Uterus (tissue), 3 donors: ENCODE measurements at regions not wholly inside any gene's neighbourhood (a gene's known extent, or its start where the extent isn't known, plus 50 kb on each side); places are given as distances from the start of the nearest gene placed in this dataset.

Source experiments
- DNase-seq, 2 donors: peaks; one replicate each; pipeline ENCODE4 v3.0.0-alpha.2; 2019 to 2020
- H3K27ac ChIP-seq, 2 donors: fragments of 200-600 bp; sonication (generic); 1 replicate in 1 of 2; 2 replicates in 1 of 2; pipeline ENCODE4 v1.5.1; 2016 to 2018
- H3K27me3 ChIP-seq, 2 donors: fragments of 200-600 bp; sonication (generic); one replicate each; pipeline ENCODE4 v1.5.1; 2018 to 2019; ENCODE audit warnings: control low read depth in 1 of 2
- H3K36me3 ChIP-seq, 2 donors: fragments of 200-600 bp; sonication (generic); one replicate each; pipeline ENCODE4 v1.5.1; 2019; ENCODE audit warnings: control low read depth in 1 of 2
- H3K4me1 ChIP-seq, 2 donors: fragments of 200-600 bp; sonication (generic); one replicate each; pipeline ENCODE4 v1.5.1; 2018 to 2019; ENCODE audit warnings: control low read depth in 1 of 2
- H3K4me3 ChIP-seq, 2 donors: fragments of 200-600 bp; sonication (generic); 1 replicate in 1 of 2; 2 replicates in 1 of 2; pipeline ENCODE4 v1.5.1; 2018 to 2019; ENCODE audit warnings: mild to moderate bottlenecking in 1 of 2
- H3K9me3 ChIP-seq, 2 donors: fragments of 200-600 bp; sonication (generic); one replicate each; pipeline ENCODE4 v1.5.1; 2019; ENCODE audit warnings: control low read depth in 1 of 2
- POLR2A ChIP-seq, 2 donors: fragments of 450-650 bp; IDR thresholded peaks; one replicate each; pipeline ENCODE4 v1.6.1; 2016; ENCODE audit warnings: antibody characterized with exemption in 2 of 2, mild to moderate bottlenecking in 1 of 2, moderate library complexity in 1 of 2
- intact Hi-C: fragments of 100-400 bp; cut with DNase I; formaldehyde crosslinking; loops from one replicate; pipeline ENCODE4 v1.15.1; 2023; ENCODE audit warnings: low total_unique reads
- TF ChIP-seq, protein P1 (sequence below), 4 experiments: fragments of 200-600 bp in 2 of 4; fragments of 450-650 bp in 2 of 4; sonication (generic) in 2 of 4; IDR thresholded peaks; one replicate each; pipeline ENCODE4 v1.5.1; 2016 to 2019; ENCODE audit warnings: antibody characterized with exemption in 4 of 4, mild to moderate bottlenecking in 2 of 4, moderate library complexity in 1 of 4
- donor health status: DM: yes; HTN: yes; CAD: no.

DNA sequence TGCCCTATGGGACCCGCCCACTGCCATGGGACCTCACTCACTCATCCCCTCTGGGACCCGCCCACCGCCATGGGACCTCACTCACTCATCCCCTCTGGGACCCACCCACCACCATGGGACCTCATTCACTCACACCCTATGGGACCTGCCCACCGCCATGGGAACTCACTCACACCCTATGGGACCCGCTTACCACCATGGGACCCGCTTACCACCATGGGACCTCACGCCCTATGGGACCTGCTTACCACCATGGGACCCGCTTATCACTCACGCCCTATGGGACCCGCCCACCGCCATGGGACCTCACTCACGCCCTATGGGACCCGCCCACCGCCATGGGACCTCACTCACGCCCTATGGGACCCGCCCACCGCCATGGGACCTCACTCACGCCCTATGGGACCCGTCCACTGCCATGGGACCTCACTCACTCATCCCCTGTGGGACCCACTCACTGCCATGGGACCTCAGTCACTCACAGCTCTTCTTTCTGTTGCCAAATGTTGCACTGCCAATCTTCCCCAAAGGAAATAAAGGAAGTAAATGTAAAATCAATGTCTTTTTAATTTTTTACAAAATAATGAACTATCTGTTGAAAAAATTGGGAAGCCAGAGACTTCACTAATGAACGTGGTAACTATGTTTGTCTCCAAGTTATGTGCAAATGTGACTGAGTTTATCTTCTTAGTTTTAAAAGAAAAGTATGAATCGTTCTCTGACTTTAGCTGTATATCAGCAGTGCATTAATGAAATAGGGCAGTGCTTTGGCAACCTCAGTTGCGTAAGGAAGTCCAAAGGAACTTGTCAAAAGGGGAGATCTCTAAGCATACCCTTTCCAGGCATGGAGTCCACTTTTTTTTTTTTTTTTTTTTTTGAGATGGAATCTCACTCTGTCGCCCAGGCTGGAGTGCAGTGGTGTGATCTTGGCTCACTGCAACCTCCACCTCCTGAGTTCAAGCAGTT lies 101.5 kb upstream of the MGAT5 start:
- H3K4me3 ChIP-seq, result no peak overlapping the region
- no peaks in the 10 kb centered on the region for H3K36me3 ChIP-seq
- H3K27ac ChIP-seq, result no peak overlapping the region
- H3K27me3 ChIP-seq, result no peaks in the 10 kb centered on the region
- DNase-seq, result no peak
- TF ChIP-seq, protein P1, sequence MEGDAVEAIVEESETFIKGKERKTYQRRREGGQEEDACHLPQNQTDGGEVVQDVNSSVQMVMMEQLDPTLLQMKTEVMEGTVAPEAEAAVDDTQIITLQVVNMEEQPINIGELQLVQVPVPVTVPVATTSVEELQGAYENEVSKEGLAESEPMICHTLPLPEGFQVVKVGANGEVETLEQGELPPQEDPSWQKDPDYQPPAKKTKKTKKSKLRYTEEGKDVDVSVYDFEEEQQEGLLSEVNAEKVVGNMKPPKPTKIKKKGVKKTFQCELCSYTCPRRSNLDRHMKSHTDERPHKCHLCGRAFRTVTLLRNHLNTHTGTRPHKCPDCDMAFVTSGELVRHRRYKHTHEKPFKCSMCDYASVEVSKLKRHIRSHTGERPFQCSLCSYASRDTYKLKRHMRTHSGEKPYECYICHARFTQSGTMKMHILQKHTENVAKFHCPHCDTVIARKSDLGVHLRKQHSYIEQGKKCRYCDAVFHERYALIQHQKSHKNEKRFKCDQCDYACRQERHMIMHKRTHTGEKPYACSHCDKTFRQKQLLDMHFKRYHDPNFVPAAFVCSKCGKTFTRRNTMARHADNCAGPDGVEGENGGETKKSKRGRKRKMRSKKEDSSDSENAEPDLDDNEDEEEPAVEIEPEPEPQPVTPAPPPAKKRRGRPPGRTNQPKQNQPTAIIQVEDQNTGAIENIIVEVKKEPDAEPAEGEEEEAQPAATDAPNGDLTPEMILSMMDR (IDR thresholded peaks at IDR 0.05), result no peak
- TF ChIP-seq POLR2A (IDR thresholded peaks at IDR 0.05), result no peak
- intact Hi-C loops, result no loop called here
- no peaks in the 10 kb centered on the region for H3K4me1 ChIP-seq
- H3K9me3 ChIP-seq, result no peaks in the 10 kb centered on the region

DNA sequence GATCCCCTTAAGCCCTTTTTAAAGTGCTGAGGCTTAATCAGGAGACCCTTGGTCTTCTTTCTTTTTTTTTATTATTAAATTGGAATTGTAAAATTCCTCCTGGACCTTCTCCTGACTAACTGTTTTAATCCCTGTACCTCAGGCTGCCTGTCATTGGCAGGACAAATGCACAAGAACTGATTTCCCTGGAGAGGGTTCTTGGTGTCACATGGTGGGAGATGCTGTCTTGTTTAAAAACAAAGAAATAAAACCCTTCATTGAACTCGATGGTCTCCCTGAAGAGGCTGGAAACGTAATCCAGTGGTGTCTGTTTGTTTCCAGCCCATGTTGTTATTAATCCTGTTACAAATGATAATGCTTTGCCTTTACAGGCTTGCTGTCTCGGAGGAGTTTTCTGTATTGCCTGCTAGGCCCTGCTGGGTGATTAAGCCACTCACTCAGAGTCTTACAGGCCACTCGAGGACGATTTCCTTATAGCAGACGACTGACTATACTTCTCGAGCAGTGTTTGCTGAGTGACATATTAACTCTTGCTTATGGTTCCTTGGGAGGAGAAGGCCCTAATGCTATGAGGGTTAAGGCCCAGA lies 100.5 kb upstream of the MGAT5 start:
- Histone ChIP-seq H3K27me3 (no peaks in the 10 kb centered on the region), H3K4me1 (no peaks in the 10 kb centered on the region), H3K9me3 (no peaks in the 10 kb centered on the region), H3K4me3 (no peak overlapping the region), H3K36me3 (no peaks in the 10 kb centered on the region), H3K27ac (no peak overlapping the region)
- intact Hi-C loops, result no loop called here
- TF ChIP-seq, protein P1 (IDR thresholded peaks at IDR 0.05), result no peak
- TF ChIP-seq POLR2A (IDR thresholded peaks at IDR 0.05), result no peak
- DNase-seq, result no peak

DNA sequence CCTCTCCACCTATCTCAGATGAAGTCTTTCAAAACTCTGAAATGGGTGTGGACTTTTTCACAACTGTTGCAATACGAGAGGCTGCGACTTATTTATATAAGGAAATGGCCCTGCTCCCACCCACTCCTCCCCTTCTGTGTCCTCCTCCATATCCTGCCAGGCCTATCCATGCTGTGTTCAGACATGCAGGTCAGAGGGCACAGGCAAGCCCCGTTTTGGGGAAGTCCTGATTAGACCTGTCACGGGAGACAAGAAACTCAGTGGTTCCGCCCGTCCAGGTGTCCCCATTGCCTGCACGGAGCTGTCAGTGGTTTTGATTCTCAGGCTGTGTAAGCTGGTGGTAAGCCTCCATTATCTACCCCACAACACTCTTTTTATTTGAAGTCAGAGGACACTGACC lies 99.6 kb upstream of the MGAT5 start:
- no peak overlapping the region for H3K4me3 ChIP-seq
- no peaks in the 10 kb centered on the region for H3K27me3 ChIP-seq
- intact Hi-C loops, result no loop called here
- no peak for DNase-seq
- H3K27ac ChIP-seq, result no peak overlapping the region
- H3K4me1 ChIP-seq, result no peaks in the 10 kb centered on the region
- TF ChIP-seq, protein P1 (IDR thresholded peaks at IDR 0.05), result no peak
- TF ChIP-seq POLR2A (IDR thresholded peaks at IDR 0.05), result no peak
- H3K36me3 ChIP-seq, result no peaks in the 10 kb centered on the region
- H3K9me3 ChIP-seq, result no peaks in the 10 kb centered on the region

DNA sequence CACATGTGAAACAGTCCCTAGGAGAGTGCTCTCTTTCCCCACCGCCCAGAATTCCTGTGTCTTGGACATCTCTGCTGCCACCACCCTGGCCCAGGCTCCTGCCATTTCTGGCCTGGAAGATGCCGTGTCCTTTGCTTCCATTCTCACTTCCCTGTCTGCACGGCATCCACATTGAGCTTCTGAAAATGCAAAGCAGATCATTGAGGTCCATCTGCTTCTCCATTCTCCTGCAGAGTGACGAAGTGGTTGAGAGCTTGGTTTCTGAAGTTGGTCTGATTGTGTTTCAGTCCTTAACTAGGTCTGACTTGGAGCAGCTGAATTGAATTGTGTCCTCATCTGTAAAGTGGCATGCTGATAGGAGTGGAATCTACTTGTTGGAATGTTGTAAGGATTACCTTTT lies 98.7 kb upstream of the MGAT5 start:
- intact Hi-C loops, result no loop called here
- no peaks in the 10 kb centered on the region for H3K27me3 ChIP-seq
- H3K9me3 ChIP-seq, result no peaks in the 10 kb centered on the region
- TF ChIP-seq, protein P1 (IDR thresholded peaks at IDR 0.05), result no peak
- no peak for TF ChIP-seq POLR2A (IDR thresholded peaks at IDR 0.05)
- no peak overlapping the region for H3K27ac ChIP-seq
- H3K36me3 ChIP-seq, result no peaks in the 10 kb centered on the region
- DNase-seq, result no peak
- H3K4me3 ChIP-seq, result no peak overlapping the region
- no peaks in the 10 kb centered on the region for H3K4me1 ChIP-seq

DNA sequence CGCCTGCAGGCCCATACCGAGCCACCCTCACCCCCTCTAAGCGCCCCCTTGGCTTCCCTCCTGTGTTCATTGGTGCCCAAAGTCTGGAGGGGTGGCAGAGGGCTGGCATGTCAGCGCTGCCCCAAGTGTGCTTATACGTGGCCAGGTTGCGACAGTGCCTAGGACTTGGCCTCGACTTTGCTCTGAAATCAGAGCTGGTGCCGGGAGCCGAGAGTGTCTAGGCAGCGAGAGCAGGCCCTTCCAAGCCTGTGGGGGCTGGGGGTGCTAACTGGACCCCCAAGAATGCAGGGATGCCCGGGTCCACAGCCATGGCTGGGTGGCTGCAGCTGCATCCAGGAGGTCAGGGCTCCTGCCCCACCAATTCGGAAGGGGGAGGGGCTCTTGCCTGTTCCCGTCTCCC lies 95.6 kb upstream of the MGAT5 start:
- Histone ChIP-seq H3K4me3 (no peak overlapping the region), H3K9me3 (no peaks in the 10 kb centered on the region), H3K36me3 (no peaks in the 10 kb centered on the region), H3K27me3 (no peaks in the 10 kb centered on the region), H3K4me1 (no peaks in the 10 kb centered on the region), H3K27ac (no peak overlapping the region)
- no peak for DNase-seq
- intact Hi-C loops, result no loop called here
- TF ChIP-seq, protein P1 (IDR thresholded peaks at IDR 0.05), result no peak
- no peak for TF ChIP-seq POLR2A (IDR thresholded peaks at IDR 0.05)
